Activated gamma-delta T cell (primary cell): ENCODE measurements at regions not wholly inside any gene's neighbourhood (a gene's known extent, or its start where the extent isn't known, plus 50 kb on each side); places are given as distances from the start of the nearest gene placed in this dataset.

Source experiments
- DNase-seq: peaks from one replicate; lab custom pipeline; 2025; lab: John Stamatoyannopoulos, UW

GRCh38 chr22:47808236-47808635 is 1045.8 kb downstream of the TBC1D22A start:
- DNase-seq: no peak

GRCh38 chr22:47807506-47807905 is 1045.1 kb downstream of the TBC1D22A start:
- DNase-seq: no peak

GRCh38 chr22:47806894-47807293 is 1044.4 kb downstream of the TBC1D22A start:
- DNase-seq: no peak

GRCh38 chr22:47805394-47805935 is 1043.0 kb downstream of the TBC1D22A start:
- no peak for DNase-seq

- DNase-seq: no peak
These were observed 1041.8 kb downstream of the TBC1D22A start for GRCh38 chr22:47804281-47804680.

GRCh38 chr22:47802421-47802820 is 1040.0 kb downstream of the TBC1D22A start:
- DNase-seq: no peak

GRCh38 chr22:47801541-47802245 is 1039.2 kb downstream of the TBC1D22A start:
- DNase-seq: no peak

GRCh38 chr22:47798229-47798628 is 1035.8 kb downstream of the TBC1D22A start:
- no peak for DNase-seq

- no peak for DNase-seq
These were observed 1035.0 kb downstream of the TBC1D22A start for GRCh38 chr22:47797342-47797945.

- no peak for DNase-seq
These were observed 1033.9 kb downstream of the TBC1D22A start for GRCh38 chr22:47796128-47796908.

GRCh38 chr22:47795477-47796127 is 1033.2 kb downstream of the TBC1D22A start:
- no peak for DNase-seq

- no peak for DNase-seq
These were observed 1032.4 kb downstream of the TBC1D22A start for GRCh38 chr22:47794851-47795250.

- no peak for DNase-seq
These were observed 1031.1 kb downstream of the TBC1D22A start for GRCh38 chr22:47793304-47794101.

- DNase-seq: no peak
These were observed 1026.7 kb downstream of the TBC1D22A start for GRCh38 chr22:47789171-47789570.

- DNase-seq: no peak
These were observed 1026.0 kb downstream of the TBC1D22A start for GRCh38 chr22:47788461-47788860.

- no peak for DNase-seq
These were observed 1025.2 kb downstream of the TBC1D22A start for GRCh38 chr22:47787501-47788227.

GRCh38 chr22:47786650-47787290 is 1024.3 kb downstream of the TBC1D22A start:
- DNase-seq: no peak

GRCh38 chr22:47784991-47785390 is 1022.5 kb downstream of the TBC1D22A start:
- no peak for DNase-seq

GRCh38 chr22:47784367-47784983 is 1022.0 kb downstream of the TBC1D22A start:
- no peak for DNase-seq
